ENCODE measurements at regions not wholly inside any gene's neighbourhood (a gene's known extent, or its start where the extent isn't known, plus 50 kb on each side); places are given as distances from the start of the nearest gene placed in this dataset.

DNA sequence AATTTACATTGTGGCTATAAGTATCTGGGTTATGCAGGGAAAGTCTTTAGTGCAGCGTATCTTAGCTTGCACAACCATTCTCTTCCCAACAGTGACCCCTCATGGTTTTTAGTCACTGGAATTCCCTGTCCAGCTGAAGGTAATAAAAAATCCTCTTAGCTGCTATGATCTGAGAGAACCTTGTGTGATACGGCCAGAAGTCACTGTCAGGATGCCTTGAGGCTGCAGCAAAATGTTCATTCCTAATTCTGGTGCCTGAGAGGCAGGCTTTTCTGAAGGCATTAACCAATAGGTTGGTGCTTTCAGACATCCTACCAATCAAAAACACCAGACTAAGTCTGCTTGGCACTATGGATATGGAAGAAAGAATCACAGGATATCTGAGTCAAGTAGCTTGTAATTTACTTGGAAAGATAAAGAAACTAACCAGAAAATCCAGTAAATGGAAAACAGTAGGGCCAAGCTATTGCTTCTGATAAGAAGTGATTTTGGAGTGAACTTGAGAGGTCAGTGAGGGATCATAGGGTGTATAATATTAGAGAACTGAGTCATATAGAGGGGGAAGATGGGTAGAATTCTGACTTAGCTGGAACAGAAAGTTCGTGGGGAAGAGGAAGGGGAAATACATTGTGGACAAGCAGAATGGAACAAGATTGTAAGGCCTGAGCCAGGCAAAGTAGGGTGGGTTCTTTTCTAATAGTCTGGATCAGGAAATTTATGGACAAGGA lies 89.0 kb upstream of the SLC14A2 start:
- DNase-seq (ENCODE audit: low spot score): no peak
- in situ Hi-C loops (cut with HindIII; ENCODE audit: low sequenced_read_pairs): no loop called here

DNA sequence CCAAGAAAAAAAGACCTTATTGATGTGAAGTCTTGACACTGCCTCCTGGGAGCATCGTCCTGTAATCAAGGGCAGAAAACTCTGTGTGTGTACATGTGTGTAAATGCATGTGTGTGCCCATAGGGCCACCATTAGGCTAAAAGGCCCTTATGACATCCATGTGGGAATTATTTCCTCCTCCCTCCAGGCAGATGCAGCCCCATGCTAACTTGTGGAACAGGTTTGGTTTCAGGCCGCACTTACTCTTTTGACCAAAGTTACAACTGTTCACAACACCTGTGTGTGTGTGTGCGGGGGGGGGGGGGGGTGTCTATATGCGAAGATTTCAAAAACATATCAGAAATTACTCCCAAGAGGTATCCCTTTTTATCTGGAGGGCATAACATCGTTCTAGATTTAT lies 87.4 kb upstream of the SLC14A2 start:
- no peak for DNase-seq (ENCODE audit: low spot score)
- in situ Hi-C loops (cut with HindIII; ENCODE audit: low sequenced_read_pairs): no loop called here

DNA sequence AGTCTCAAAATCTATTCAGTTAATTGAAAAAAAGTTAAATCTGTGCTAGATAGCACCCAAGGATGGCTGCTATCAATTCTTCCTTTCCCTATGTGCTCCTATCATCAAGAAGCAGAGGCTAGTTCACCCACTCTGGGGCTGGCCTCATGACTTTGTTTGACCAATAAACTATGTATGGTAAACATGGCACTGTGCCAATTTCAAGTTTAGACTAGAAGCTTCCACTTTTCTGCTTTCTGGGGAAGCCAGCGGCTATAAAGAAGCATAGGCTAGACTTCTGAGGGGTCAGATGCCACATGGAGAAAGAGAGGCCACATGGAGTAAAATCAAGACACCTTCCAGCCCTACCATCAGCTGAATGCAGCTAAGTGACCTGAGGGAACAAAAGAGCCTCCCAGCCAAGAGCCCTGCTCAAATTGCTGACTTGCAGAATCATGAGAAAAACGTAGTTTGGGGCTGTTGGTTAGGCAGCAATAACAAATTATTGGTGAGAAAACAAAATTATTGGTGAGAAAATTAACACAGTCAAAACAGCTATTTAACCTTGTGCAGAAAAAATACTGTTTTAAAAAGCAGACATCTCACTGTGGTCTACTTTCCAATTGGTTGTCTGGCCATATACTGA lies 86.5 kb upstream of the SLC14A2 start:
- in situ Hi-C loops (cut with HindIII; ENCODE audit: low sequenced_read_pairs): no loop called here
- no peak for DNase-seq (ENCODE audit: low spot score)

DNA sequence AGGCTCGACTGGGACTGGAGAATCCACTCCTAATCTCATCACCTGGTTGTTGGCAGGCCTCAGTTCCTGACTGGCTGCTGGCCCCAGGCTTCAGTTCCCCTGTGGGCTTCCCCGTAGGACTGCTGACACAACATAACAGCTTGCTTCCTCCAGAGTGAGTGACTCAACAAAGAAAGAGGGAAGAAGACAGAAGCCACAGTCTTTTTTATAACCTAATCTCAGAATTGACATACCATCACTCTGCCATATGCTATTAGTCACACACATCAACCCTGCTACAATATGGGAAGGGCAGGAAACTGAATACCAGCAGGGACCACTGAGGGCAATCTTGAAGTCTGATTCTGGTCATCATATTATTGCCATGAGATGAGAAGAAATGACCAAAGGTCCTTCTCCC lies 76.8 kb upstream of the SLC14A2 start:
- in situ Hi-C loops (cut with HindIII; ENCODE audit: low sequenced_read_pairs): no loop called here
- no peak for DNase-seq (ENCODE audit: low spot score)

DNA sequence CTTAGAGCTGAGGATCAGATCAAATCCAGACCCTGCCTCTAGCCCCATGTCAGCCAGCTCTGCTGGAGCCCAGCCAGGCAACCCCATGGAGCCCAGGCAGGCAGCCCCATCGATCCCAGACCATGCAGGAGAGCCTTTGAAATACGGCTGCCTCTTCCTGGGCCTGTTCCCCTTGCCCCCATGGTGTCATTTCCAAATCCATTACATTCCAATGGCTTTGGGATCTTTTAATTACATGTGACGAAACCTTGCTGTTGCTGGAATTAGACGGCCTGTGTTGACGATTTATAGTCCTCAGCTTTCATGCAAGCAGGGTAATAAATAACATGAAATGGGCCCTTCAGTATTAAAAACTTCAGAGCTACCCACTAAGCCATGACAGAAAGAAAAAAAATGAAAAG lies 75.8 kb upstream of the SLC14A2 start:
- no peak for DNase-seq (ENCODE audit: low spot score)
- in situ Hi-C loops (cut with HindIII; ENCODE audit: low sequenced_read_pairs): no loop called here

DNA sequence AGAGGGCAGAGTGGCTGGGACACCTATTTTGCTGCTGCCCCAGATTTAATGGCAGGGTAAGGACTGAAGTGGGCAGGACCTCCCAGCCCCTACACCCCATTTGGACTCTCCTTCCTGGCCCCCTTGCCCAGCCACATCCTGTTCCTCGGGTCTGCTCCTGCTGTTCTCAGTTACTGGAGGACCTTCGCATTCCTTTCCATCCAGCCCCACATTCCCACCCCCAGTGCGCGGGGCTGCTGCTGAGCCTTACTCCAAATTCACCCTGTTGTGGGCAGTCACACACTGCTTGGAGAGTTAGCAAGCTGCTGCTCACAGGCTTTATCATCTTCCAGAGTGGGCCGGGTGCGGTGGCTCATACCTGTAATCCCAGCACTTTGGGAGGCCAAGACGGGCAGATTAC lies 75.2 kb upstream of the SLC14A2 start:
- DNase-seq (ENCODE audit: low spot score): no peak
- in situ Hi-C loops (cut with HindIII; ENCODE audit: low sequenced_read_pairs): no loop called here

DNA sequence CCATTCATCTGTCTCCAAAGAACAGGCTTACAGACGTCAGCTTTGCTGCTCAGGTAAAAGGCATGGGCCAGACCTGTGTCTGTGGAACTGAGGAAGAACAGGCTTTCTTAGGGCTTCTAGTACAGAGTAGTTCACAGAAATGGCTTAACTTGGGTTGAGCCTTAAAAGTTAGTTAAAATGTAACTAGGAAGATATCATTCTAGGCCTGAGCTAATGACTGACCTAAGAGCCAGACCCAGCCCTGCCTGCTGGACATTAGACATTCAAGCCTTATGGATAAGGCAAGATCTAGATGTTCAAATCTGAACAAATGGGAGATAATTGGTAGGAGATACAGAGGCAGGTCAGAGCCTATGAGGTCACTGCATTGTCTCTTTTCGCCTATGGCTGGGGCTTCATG lies 73.9 kb upstream of the SLC14A2 start:
- DNase-seq (ENCODE audit: low spot score): no peak
- in situ Hi-C loops (cut with HindIII; ENCODE audit: low sequenced_read_pairs): no loop called here

DNA sequence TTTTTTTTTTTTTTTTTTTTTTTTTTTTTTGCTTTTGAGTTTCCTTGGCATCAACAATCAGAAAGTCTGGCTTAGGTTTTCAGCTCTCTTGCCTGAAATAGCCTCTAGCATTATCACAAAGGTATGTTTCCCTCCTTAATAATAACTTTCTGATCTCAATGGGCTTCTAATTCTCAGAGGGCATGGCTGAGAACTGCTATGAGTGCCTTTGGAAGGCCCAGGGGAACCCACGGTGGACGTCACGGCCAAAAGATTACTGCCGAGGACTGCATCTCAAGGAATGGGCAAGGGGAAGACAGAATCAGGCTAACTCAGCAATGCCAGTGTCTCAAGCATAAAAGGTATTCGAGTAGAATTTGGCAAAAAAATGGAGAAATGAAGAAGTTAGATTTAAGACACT lies 73.2 kb upstream of the SLC14A2 start:
- no peak for DNase-seq (ENCODE audit: low spot score)
- in situ Hi-C loops (cut with HindIII; ENCODE audit: low sequenced_read_pairs): no loop called here

DNA sequence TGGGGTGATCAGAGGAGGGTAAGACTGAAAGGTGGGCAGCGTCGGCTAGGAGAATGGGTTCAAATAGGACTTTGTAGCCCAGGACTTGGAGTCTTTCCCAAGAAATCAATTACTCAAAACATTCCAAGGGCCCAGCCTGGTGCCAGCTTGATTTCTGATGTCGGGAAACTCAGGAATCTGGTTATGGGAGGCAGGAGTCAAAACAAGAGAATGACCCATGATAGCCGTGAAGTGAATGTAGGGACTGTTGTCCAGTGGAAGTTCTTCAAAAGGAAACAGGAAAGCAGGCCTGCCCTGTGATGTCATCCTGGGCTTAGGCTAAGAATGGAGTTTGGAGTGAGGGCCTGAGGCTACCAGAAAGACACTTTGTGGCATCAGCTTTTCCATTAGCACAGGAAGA lies 67.4 kb upstream of the SLC14A2 start:
- DNase-seq (ENCODE audit: low spot score): no peak
- in situ Hi-C loops (cut with HindIII; ENCODE audit: low sequenced_read_pairs): no loop called here

DNA sequence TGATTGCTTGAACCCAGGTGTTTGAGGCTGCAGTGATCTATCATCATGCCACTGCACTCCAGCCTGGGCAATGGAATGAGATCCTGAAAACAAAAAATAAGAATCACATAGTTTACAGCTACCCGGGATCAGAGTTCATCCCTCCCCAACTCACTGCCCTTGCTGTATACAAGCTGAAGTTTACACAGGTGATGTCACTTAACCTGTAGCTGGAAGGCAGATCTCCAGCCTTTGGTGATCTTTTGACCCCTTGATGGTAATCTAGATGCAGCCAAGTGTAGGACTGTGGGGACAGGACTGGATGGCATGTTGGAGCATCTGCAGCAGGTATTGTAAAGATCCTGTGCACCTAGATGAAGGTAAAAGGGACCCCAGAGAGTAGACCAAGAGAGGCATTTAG lies 66.7 kb upstream of the SLC14A2 start:
- in situ Hi-C loops (cut with HindIII; ENCODE audit: low sequenced_read_pairs): no loop called here
- no peak for DNase-seq (ENCODE audit: low spot score)

DNA sequence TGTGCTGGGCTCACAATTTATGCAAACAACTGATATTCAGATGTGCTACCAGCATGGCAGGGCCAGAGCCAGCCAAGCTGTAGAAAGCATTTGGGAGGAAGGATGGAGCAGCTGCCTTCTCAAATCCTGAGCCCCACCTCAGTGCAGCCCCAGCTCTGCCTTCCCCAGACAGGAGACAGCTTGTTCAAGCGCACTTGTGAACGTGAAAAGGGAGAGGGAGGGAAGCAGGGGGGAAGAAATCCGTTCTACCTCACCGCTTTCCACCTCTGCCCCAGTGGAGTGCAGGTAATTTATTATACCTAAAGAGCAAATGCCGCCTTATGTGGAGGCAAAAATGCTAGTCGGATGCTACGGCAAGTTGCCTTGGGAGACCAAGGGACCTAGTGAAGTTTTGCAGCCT lies 66.0 kb upstream of the SLC14A2 start:
- DNase-seq (ENCODE audit: low spot score): no peak
- in situ Hi-C loops (cut with HindIII; ENCODE audit: low sequenced_read_pairs): no loop called here

DNA sequence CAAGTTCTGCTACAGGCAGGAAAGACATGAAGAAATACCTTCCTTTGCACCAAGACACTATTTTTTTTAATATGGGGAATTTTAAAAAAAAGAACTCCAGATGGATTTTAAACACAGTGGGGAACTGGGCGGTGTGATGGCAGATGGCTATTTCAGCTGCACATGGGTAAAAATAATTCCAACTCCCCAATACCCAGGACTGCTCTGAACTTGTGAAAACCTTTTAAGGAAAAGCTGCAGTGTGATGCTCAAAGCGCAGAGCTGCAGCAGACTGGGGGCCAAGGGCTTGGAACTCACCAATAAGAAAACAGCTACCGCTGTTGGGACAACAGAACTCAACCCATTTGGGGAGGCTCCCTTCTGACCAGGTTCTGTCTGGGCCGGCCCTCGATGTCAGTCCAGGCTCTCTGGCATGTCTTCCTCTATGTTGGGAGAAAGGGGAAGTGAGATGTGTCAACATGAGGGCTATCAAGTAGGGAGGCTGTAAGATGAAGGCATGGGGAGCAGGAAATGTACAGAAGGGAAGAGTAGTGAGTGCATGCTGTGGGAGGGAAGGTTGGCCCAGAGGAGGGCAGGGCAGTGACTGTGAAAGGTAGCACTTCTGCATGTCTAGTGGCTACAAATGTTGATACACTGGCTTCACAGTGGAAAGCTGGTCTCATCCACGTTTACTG lies 64.0 kb upstream of the SLC14A2 start:
- in situ Hi-C loops (cut with HindIII; ENCODE audit: low sequenced_read_pairs): no loop called here

DNA sequence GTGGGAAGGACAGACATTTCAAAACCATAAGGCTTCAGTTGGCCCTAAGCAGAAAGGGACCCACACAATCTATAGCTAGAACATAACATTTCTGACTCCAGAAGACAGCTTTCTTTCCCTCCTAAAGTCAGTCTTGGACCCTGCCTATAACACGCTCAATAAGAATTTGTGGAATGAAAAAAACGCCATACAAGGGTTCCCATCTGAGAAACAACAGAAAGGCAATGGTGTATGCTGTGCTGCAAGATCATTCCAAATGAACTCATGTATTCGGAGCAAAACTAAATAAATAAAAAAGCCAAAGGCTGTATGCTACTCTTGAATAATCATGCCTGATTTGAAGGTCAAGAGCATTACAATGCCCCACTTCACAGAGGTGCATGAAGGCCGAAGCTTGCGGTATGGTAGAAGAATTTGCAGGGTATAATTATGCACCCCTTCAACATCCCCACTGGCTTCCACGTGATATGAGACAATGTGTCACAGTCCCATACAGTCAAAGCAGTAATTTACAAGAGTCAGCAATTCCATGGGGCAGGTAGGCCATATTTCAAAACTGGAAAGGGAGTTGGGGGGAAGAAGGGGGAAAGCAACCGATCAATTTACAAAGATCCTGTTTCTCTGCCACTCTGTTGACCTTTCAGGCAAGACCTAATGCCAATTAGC lies 61.4 kb upstream of the SLC14A2 start:
- DNase-seq (ENCODE audit: low spot score): no peak

More for the DNA sequence above, 64.0 kb upstream of the SLC14A2 start:
- peak; percentile 13 for DNase-seq (ENCODE audit: low spot score)

DNA sequence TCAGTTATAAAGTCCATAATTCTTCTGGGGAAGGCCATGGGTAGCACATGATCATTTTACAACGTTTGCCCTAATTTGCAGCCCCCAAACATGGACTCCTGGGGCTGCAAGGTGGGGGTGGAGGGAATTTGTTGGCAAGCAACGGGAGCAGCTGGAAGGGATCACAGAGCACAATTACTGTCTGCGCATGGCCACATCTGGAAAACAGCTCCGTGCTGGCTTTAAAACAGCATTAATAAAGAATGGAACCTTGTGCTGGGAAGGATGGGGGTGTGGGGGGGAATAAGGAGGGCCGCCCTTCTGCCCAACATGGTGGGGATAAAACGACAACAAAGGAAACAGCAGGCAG lies 60.9 kb upstream of the SLC14A2 start:
- in situ Hi-C loops (cut with HindIII; ENCODE audit: low sequenced_read_pairs): no loop called here
- no peak for DNase-seq (ENCODE audit: low spot score)

More for the DNA sequence above, 61.4 kb upstream of the SLC14A2 start:
- in situ Hi-C loops (cut with HindIII; ENCODE audit: low sequenced_read_pairs): no loop called here

DNA sequence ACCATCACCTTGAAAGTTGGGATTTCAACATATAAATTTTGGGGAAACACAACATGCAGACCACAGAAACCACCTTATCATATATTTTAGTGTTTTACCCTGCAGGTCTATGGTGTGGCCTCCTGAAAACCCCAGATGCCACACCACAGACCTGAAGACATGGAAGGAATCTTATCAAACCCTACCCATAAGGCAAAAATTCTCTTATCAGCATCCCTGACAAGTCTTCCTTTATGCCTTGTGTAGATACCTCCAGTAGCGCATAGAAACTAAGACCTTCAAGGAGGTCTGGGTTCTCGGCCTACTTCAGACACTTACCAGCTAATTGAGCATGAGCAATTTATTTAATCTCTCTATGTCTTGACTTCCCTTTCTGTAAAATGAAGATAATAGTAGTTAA lies 59.1 kb upstream of the SLC14A2 start:
- DNase-seq (ENCODE audit: low spot score): no peak
- in situ Hi-C loops (cut with HindIII; ENCODE audit: low sequenced_read_pairs): no loop called here

DNA sequence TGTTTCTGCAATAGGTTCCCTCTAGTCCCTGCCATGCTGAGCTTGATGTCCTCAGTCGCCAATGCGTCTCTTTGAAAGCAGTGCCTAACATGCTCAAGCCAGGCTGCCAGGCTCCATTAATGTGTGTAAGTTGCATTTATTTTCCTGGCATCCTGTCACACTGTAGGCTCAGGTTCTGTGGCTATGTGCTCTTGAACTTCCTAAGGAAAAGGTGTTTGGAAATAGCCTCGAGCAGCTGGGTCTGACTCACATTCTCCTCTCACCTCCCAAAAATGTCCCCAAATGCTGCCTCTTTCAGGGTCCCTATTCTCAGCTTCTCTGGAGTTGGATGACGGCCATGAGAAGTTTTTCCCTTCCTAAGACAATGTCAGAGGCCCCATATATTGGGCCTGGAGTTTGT lies 58.0 kb upstream of the SLC14A2 start:
- in situ Hi-C loops (cut with HindIII; ENCODE audit: low sequenced_read_pairs): no loop called here
- no peak for DNase-seq (ENCODE audit: low spot score)

DNA sequence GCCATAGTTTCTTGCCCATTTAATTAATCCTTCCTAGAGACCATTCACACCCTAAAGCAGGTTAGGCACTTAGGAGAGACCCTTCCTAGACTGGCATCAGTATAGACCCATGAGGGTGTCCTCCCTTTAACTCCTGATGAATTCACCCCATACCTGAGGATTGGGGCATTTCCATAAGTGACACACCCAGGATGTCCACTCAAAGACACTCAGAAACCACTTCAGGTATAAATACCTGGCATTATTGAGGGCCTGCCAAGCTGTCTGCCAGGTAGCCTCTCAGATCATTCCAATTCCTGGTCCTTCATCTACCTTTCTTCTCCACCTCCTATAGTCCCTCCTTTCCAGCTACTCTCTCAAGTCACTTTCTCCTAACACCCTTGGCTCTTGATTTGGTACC lies 57.5 kb upstream of the SLC14A2 start:
- DNase-seq (ENCODE audit: low spot score): no peak
- in situ Hi-C loops (cut with HindIII; ENCODE audit: low sequenced_read_pairs): no loop called here

DNA sequence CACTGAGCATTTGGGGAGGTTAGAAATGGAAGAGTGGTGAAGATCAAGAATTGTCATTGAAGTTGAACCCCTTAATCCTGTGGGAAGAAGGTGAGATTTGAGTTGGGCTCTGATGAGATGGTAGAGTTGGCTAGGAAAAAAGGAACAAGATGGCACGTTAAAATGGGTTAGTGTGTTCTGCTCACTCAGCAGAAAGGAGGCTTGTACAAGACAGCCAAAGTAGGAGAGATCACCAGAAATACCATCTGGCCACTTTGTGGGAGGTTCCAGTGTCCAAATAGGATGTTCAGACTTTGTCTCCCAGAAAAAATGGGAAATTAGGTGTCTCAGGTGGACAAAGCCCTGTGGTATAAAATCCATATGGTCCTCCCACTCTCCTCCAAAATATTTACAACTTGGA lies 56.0 kb upstream of the SLC14A2 start:
- in situ Hi-C loops (cut with HindIII; ENCODE audit: low sequenced_read_pairs): no loop called here
- DNase-seq (ENCODE audit: low spot score): peak; percentile 65

DNA sequence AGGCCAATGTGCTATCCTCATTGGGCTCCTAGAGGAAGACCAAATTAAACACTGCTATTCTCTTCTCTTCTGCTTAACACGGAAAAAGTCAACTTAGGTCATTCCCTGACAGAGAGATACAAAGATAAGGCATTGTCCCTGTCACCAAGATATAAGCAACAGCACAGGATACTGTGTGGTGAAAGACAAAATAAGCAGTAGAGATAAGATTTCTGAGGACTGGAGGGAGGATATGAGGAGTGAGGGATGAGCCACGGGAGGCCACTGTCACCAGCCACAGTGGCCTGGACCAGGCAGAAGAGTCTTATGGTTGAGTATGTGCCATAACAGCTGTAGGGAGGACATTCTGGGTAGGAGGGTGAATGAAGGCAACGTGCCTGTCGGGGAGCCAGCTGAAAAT lies 54.4 kb upstream of the SLC14A2 start:
- DNase-seq (ENCODE audit: low spot score): no peak
- in situ Hi-C loops (cut with HindIII; ENCODE audit: low sequenced_read_pairs): no loop called here
